Prostate gland (tissue), 2 donors: ENCODE measurements at regions not wholly inside any gene's neighbourhood (a gene's known extent, or its start where the extent isn't known, plus 50 kb on each side); places are given as distances from the start of the nearest gene placed in this dataset.

ENCODE experiments used
- DNase-seq: peaks from one replicate; pipeline ENCODE4 v3.0.0-alpha.2; 2019; ENCODE audit warnings: low spot score
- H3K27ac ChIP-seq, 2 donors: fragments of 200-600 bp; sonication (generic); 2 replicates each; pipeline ENCODE4 v1.5.1; 2017 to 2019
- H3K27me3 ChIP-seq: fragments of 200-600 bp; sonication (generic); replicated peaks from 2 replicates; pipeline ENCODE4 v1.5.1; 2019; ENCODE audit not compliant: insufficient read depth
- H3K36me3 ChIP-seq, 2 donors: fragments of 200-600 bp; sonication (generic); 1 replicate in 1 of 2; 2 replicates in 1 of 2; pipeline versions ENCODE4 v1.5.1 to v1.8.1; 2017 to 2019
- H3K4me1 ChIP-seq: fragments of 200-600 bp; sonication (generic); replicated peaks from 2 replicates; pipeline ENCODE4 v1.5.1; 2019
- H3K4me3 ChIP-seq, 2 donors: fragments of 200-600 bp; sonication (generic); 2 replicates each; pipeline ENCODE4 v1.5.1; 2017 to 2019
- H3K9me3 ChIP-seq: fragments of 200-600 bp; sonication (generic); 2 replicates; pipeline ENCODE4 v1.5.1; 2017
- CTCF ChIP-seq, 4 experiments: fragments of 200-600 bp in 2 of 4; fragments of 450-650 bp in 2 of 4; sonication (generic) in 2 of 4; IDR thresholded peaks; 1 replicate in 3 of 4; 2 replicates in 1 of 4; pipeline ENCODE4 v1.5.1; 2016 to 2019; ENCODE audit warnings: antibody characterized with exemption in 4 of 4, mild to moderate bottlenecking in 2 of 4, moderate library complexity in 2 of 4
- POLR2A ChIP-seq: fragments of 450-650 bp; IDR thresholded peaks from one replicate; pipeline ENCODE4 v1.6.1; 2016; ENCODE audit warnings: antibody characterized with exemption, mild to moderate bottlenecking
- POLR2AphosphoS5 ChIP-seq: sonication (generic); formaldehyde crosslinking; IDR thresholded peaks from one replicate; pipeline ENCODE4 v1.6.1; 2017; ENCODE audit warnings: antibody characterized with exemption
- WGBS: methylation state at CpG from one replicate; pipeline ENCODE4 v1.1.5; 2018; 5-methylcytosine and 5-hydroxymethylcytosine counted together
- intact Hi-C: fragments of 100-400 bp; cut with DNase I; formaldehyde crosslinking; loops from one replicate; pipeline ENCODE4 v1.14.2; 2022

- 89% methylated on average over 3 of the region's 3 CpGs for WGBS
- TF ChIP-seq POLR2AphosphoS5, result no peak
- TF ChIP-seq CTCF (IDR thresholded peaks at IDR 0.05), result no peak
- TF ChIP-seq POLR2A, result no peak
Observed at GRCh38 chr2:59428940-59429339, 1124.5 kb downstream of the BCL11A start.

GRCh38 chr2:59427980-59428379 is 1125.5 kb downstream of the BCL11A start:
- Histone ChIP-seq H3K27ac (no peak overlapping the region), H3K4me1 (no peaks in the 10 kb centered on the region), H3K9me3 (no peaks in the 10 kb centered on the region), H3K27me3 (no peaks in the 10 kb centered on the region), H3K36me3 (no peaks in the 10 kb centered on the region), H3K4me3 (no peak overlapping the region)
- no peak for DNase-seq
- TF ChIP-seq POLR2A (no peak), CTCF (IDR thresholded peaks at IDR 0.05) (no peak), POLR2AphosphoS5 (no peak)
- 86% methylated on average over 1 of the region's 1 CpG for WGBS
- intact Hi-C loops, result no loop called here

More at GRCh38 chr2:59428940-59429339, 1124.5 kb downstream of the BCL11A start:
- no peaks in the 10 kb centered on the region for H3K4me1 ChIP-seq
- H3K4me3 ChIP-seq, result no peak overlapping the region
- H3K36me3 ChIP-seq, result no peaks in the 10 kb centered on the region
- H3K27me3 ChIP-seq, result no peaks in the 10 kb centered on the region
- no peak for DNase-seq
- no peak overlapping the region for H3K27ac ChIP-seq
- no peaks in the 10 kb centered on the region for H3K9me3 ChIP-seq
- intact Hi-C loops, result no loop called here

GRCh38 chr2:59425247-59425646 is 1128.2 kb downstream of the BCL11A start:
- no peak for DNase-seq
- Histone ChIP-seq H3K4me3 (no peak overlapping the region), H3K9me3 (no peaks in the 10 kb centered on the region), H3K36me3 (no peaks in the 10 kb centered on the region), H3K4me1 (no peaks in the 10 kb centered on the region), H3K27ac (no peak overlapping the region), H3K27me3 (no peaks in the 10 kb centered on the region)
- intact Hi-C loops, result no loop called here
- no peak for TF ChIP-seq CTCF (IDR thresholded peaks at IDR 0.05)
- TF ChIP-seq POLR2A, result no peak
- no peak for TF ChIP-seq POLR2AphosphoS5
- 25% methylated on average over 3 of the region's 3 CpGs for WGBS

- H3K4me1 ChIP-seq, result no peaks in the 10 kb centered on the region
- no peaks in the 10 kb centered on the region for H3K9me3 ChIP-seq
- H3K27ac ChIP-seq, result no peak overlapping the region
- 79% methylated on average over 11 of the region's 11 CpGs for WGBS
- no peaks in the 10 kb centered on the region for H3K36me3 ChIP-seq
- intact Hi-C loops, result no loop called here
- TF ChIP-seq POLR2A (no peak), CTCF (IDR thresholded peaks at IDR 0.05) (no peak), POLR2AphosphoS5 (no peak)
- H3K4me3 ChIP-seq, result no peak overlapping the region
- H3K27me3 ChIP-seq, result no peaks in the 10 kb centered on the region
- DNase-seq, result no peak
Observed at GRCh38 chr2:59413751-59414570, 1139.5 kb downstream of the BCL11A start.

- H3K27me3 ChIP-seq, result no peaks in the 10 kb centered on the region
- no peak overlapping the region for H3K27ac ChIP-seq
- no peak overlapping the region for H3K4me3 ChIP-seq
- H3K9me3 ChIP-seq, result no peaks in the 10 kb centered on the region
- no peak for DNase-seq
- TF ChIP-seq POLR2AphosphoS5 (no peak), POLR2A (no peak), CTCF (IDR thresholded peaks at IDR 0.05) (no peak)
- no peaks in the 10 kb centered on the region for H3K4me1 ChIP-seq
- WGBS, result 97% methylated on average over 2 of the region's 2 CpGs
- intact Hi-C loops, result no loop called here
- H3K36me3 ChIP-seq, result no peaks in the 10 kb centered on the region
Observed at GRCh38 chr2:59399126-59399525, 1154.3 kb downstream of the BCL11A start.
